ENCODE measurements at regions not wholly inside any gene's neighbourhood (a gene's known extent, or its start where the extent isn't known, plus 50 kb on each side); places are given as distances from the start of the nearest gene placed in this dataset.

- no peak for TF ChIP-seq POLR2A (IDR thresholded peaks at IDR 0.05; ENCODE audit: extremely low read depth, insufficient read length)
- TF ChIP-seq, protein P1, sequence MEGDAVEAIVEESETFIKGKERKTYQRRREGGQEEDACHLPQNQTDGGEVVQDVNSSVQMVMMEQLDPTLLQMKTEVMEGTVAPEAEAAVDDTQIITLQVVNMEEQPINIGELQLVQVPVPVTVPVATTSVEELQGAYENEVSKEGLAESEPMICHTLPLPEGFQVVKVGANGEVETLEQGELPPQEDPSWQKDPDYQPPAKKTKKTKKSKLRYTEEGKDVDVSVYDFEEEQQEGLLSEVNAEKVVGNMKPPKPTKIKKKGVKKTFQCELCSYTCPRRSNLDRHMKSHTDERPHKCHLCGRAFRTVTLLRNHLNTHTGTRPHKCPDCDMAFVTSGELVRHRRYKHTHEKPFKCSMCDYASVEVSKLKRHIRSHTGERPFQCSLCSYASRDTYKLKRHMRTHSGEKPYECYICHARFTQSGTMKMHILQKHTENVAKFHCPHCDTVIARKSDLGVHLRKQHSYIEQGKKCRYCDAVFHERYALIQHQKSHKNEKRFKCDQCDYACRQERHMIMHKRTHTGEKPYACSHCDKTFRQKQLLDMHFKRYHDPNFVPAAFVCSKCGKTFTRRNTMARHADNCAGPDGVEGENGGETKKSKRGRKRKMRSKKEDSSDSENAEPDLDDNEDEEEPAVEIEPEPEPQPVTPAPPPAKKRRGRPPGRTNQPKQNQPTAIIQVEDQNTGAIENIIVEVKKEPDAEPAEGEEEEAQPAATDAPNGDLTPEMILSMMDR (IDR thresholded peaks at IDR 0.05; ENCODE audit: low read depth, low read length), result no peak
- no peak for TF ChIP-seq MYC (IDR thresholded peaks at IDR 0.05; ENCODE audit: low read depth, low read length)
- TF ChIP-seq MAX (IDR thresholded peaks at IDR 0.05; ENCODE audit: low read depth, low read length), result no peak
Observed at GRCh38 chr6:44761046-44761445, 373.5 kb downstream of the CDC5L start.
